ENCODE measurements at regions not wholly inside any gene's neighbourhood (a gene's known extent, or its start where the extent isn't known, plus 50 kb on each side); places are given as distances from the start of the nearest gene placed in this dataset.

- no peak for DNase-seq
These were observed 164.5 kb downstream of the HAUS1 start for GRCh38 chr18:46268671-46269070.

GRCh38 chr18:46269275-46269674, 165.1 kb downstream of the HAUS1 start:
- DNase-seq: no peak

- DNase-seq: no peak
These were observed 167.3 kb downstream of the HAUS1 start for GRCh38 chr18:46271488-46271887.

GRCh38 chr18:46273861-46274260, 169.7 kb downstream of the HAUS1 start:
- DNase-seq: no peak

- DNase-seq: no peak
These were observed 170.1 kb downstream of the HAUS1 start for GRCh38 chr18:46274266-46274665.

- DNase-seq: no peak
These were observed 171.2 kb downstream of the HAUS1 start for GRCh38 chr18:46275370-46275769.

- DNase-seq: no peak
These were observed 172.6 kb downstream of the HAUS1 start for GRCh38 chr18:46276748-46277147.

GRCh38 chr18:46278481-46279465, 174.6 kb downstream of the HAUS1 start:
- DNase-seq: no peak

GRCh38 chr18:46279673-46280072, 175.5 kb downstream of the HAUS1 start:
- no peak for DNase-seq

GRCh38 chr18:46281185-46282176, 177.3 kb downstream of the HAUS1 start:
- DNase-seq: peak; percentile 44

- DNase-seq: no peak
These were observed 178.0 kb downstream of the HAUS1 start for GRCh38 chr18:46282177-46282570.

GRCh38 chr18:46282646-46283045, 178.5 kb downstream of the HAUS1 start:
- DNase-seq: no peak

GRCh38 chr18:46283268-46283667, 179.1 kb downstream of the HAUS1 start:
- no peak for DNase-seq

GRCh38 chr18:46283895-46284295, 179.7 kb downstream of the HAUS1 start:
- no peak for DNase-seq

- no peak for DNase-seq
These were observed 185.3 kb downstream of the HAUS1 start for GRCh38 chr18:46289463-46289862.

GRCh38 chr18:46289931-46290330, 185.7 kb downstream of the HAUS1 start:
- DNase-seq: no peak

- no peak for DNase-seq
These were observed 186.3 kb downstream of the HAUS1 start for GRCh38 chr18:46290440-46291020.

- DNase-seq: no peak
These were observed 187.0 kb downstream of the HAUS1 start for GRCh38 chr18:46291149-46291548.

- DNase-seq: no peak
These were observed 189.6 kb downstream of the HAUS1 start for GRCh38 chr18:46293742-46294181.

- DNase-seq: no peak
These were observed 190.1 kb downstream of the HAUS1 start for GRCh38 chr18:46294318-46294717.

GRCh38 chr18:46294751-46295150, 190.6 kb downstream of the HAUS1 start:
- DNase-seq: no peak

GRCh38 chr18:46295416-46295815, 191.2 kb downstream of the HAUS1 start:
- DNase-seq: no peak

GRCh38 chr18:46296656-46297055, 192.5 kb downstream of the HAUS1 start:
- DNase-seq: no peak
